ENCODE measurements at regions not wholly inside any gene's neighbourhood (a gene's known extent, or its start where the extent isn't known, plus 50 kb on each side); places are given as distances from the start of the nearest gene placed in this dataset.

- DNase-seq, result no peak
These were observed 197.7 kb upstream of the ROBO2 start for GRCh38 chr3:76842216-76842615.

GRCh38 chr3:76855451-76855850, 184.4 kb upstream of the ROBO2 start:
- no peak for DNase-seq

GRCh38 chr3:76859596-76859995, 180.3 kb upstream of the ROBO2 start:
- peak; percentile 30 for DNase-seq

- no peak for DNase-seq
These were observed 175.5 kb upstream of the ROBO2 start for GRCh38 chr3:76864355-76864754.

GRCh38 chr3:76866729-76867408, 173.0 kb upstream of the ROBO2 start:
- no peak for DNase-seq

- DNase-seq, result no peak
These were observed 170.0 kb upstream of the ROBO2 start for GRCh38 chr3:76869726-76870384.

GRCh38 chr3:76871655-76872054, 168.2 kb upstream of the ROBO2 start:
- DNase-seq, result no peak

- no peak for DNase-seq
These were observed 166.9 kb upstream of the ROBO2 start for GRCh38 chr3:76872999-76873398.

- no peak for DNase-seq
These were observed 166.2 kb upstream of the ROBO2 start for GRCh38 chr3:76873532-76874242.

- no peak for DNase-seq
These were observed 159.9 kb upstream of the ROBO2 start for GRCh38 chr3:76879959-76880358.

- DNase-seq, result no peak
These were observed 153.0 kb upstream of the ROBO2 start for GRCh38 chr3:76886761-76887500.

GRCh38 chr3:76888856-76889255, 151.0 kb upstream of the ROBO2 start:
- no peak for DNase-seq

GRCh38 chr3:76889911-76890310, 150.0 kb upstream of the ROBO2 start:
- no peak for DNase-seq

- no peak for DNase-seq
These were observed 142.8 kb upstream of the ROBO2 start for GRCh38 chr3:76897076-76897475.

- peak; percentile 34 for DNase-seq
These were observed 139.3 kb upstream of the ROBO2 start for GRCh38 chr3:76900596-76900995.

- no peak for DNase-seq
These were observed 131.7 kb upstream of the ROBO2 start for GRCh38 chr3:76908156-76908555.

- no peak for DNase-seq
These were observed 127.0 kb upstream of the ROBO2 start for GRCh38 chr3:76912841-76913383.

GRCh38 chr3:76917436-76917835, 122.5 kb upstream of the ROBO2 start:
- no peak for DNase-seq

GRCh38 chr3:76920511-76920910, 119.4 kb upstream of the ROBO2 start:
- DNase-seq, result no peak

- DNase-seq, result no peak
These were observed 116.4 kb upstream of the ROBO2 start for GRCh38 chr3:76923485-76923884.

GRCh38 chr3:76930712-76931111, 109.2 kb upstream of the ROBO2 start:
- no peak for DNase-seq

- no peak for DNase-seq
These were observed 106.7 kb upstream of the ROBO2 start for GRCh38 chr3:76933245-76933644.

GRCh38 chr3:76938962-76939361, 100.9 kb upstream of the ROBO2 start:
- no peak for DNase-seq
